Lower leg skin (tissue), 4 donors: ENCODE measurements at regions not wholly inside any gene's neighbourhood (a gene's known extent, or its start where the extent isn't known, plus 50 kb on each side); places are given as distances from the start of the nearest gene placed in this dataset.

ENCODE experiments used
- DNase-seq, 2 donors: peaks; one replicate each; pipeline ENCODE4 v3.0.0-alpha.2; 2019; ENCODE audit warnings: low spot score in 2 of 2
- H3K4me3 ChIP-seq: fragments of 200-600 bp; sonication (generic); 2 replicates; pipeline ENCODE4 v1.5.1; 2017; ENCODE audit warnings: mild to moderate bottlenecking, low read depth; ENCODE audit not compliant: poor library complexity, severe bottlenecking
- CTCF ChIP-seq, 3 donors: fragments of 450-650 bp; IDR thresholded peaks; one replicate each; pipeline ENCODE4 v1.5.1; 2016; ENCODE audit warnings: antibody characterized with exemption in 3 of 3, mild to moderate bottlenecking in 3 of 3, moderate library complexity in 2 of 3
- POLR2A ChIP-seq, 2 donors: fragments of 450-650 bp; IDR thresholded peaks; one replicate each; pipeline ENCODE4 v1.6.1; 2016 to 2017; ENCODE audit warnings: antibody characterized with exemption in 2 of 2, mild to moderate bottlenecking in 1 of 2, moderate library complexity in 1 of 2
- WGBS, 2 donors: methylation state at CpG; one replicate each; pipeline ENCODE4 v1.1.5; 2018; 5-methylcytosine and 5-hydroxymethylcytosine counted together
- intact Hi-C: fragments of 100-400 bp; cut with DNase I; formaldehyde crosslinking; loops from one replicate; pipeline ENCODE4 v1.15.0; 2023; ENCODE audit warnings: low total_unique reads

GRCh38 chr19:29267701-29268100 lies 54.8 kb upstream of the UQCRFS1 start:
- TF ChIP-seq CTCF (IDR thresholded peaks at IDR 0.05) (no peak), POLR2A (IDR thresholded peaks at IDR 0.05) (no peak)
- DNase-seq, result no peak
- intact Hi-C loops, result loop anchor here (10.0 kb wide), 1 partner anchor 533 kb away; no protein-coding TSS in a partner anchor
- 79% methylated on average over 8 of the region's 8 CpGs for WGBS, 2 donors
- H3K4me3 ChIP-seq, result no peak overlapping the region

GRCh38 chr19:29268103-29268502 lies 55.2 kb upstream of the UQCRFS1 start:
- intact Hi-C loops, result loop anchor here (10.0 kb wide), 1 partner anchor 533 kb away; no protein-coding TSS in a partner anchor
- no peak for DNase-seq
- no peak overlapping the region for H3K4me3 ChIP-seq
- TF ChIP-seq CTCF (IDR thresholded peaks at IDR 0.05) (no peak), POLR2A (IDR thresholded peaks at IDR 0.05) (no peak)
- 87 to 91% methylated on average over 17 of the region's 17 CpGs for WGBS, 2 donors

GRCh38 chr19:29268721-29269393 lies 55.9 kb upstream of the UQCRFS1 start:
- DNase-seq, result peak in 1 of 2 donors; percentile 68
- no peak for TF ChIP-seq POLR2A (IDR thresholded peaks at IDR 0.05)
- TF ChIP-seq CTCF (IDR thresholded peaks at IDR 0.05), result no peak
- H3K4me3 ChIP-seq, result no peak overlapping the region
- 16 to 29% methylated on average over 24 to 25 of the region's 25 CpGs for WGBS, 2 donors
- intact Hi-C loops, result loop anchor here (10.0 kb wide), 1 partner anchor 534 kb away; no protein-coding TSS in a partner anchor

GRCh38 chr19:29269641-29270040 lies 56.7 kb upstream of the UQCRFS1 start:
- DNase-seq, result peak in 1 of 2 donors; percentile 50
- no peak for TF ChIP-seq CTCF (IDR thresholded peaks at IDR 0.05)
- no peak for TF ChIP-seq POLR2A (IDR thresholded peaks at IDR 0.05)
- intact Hi-C loops, result loop anchor here (10.0 kb wide), 1 partner anchor 535 kb away; no protein-coding TSS in a partner anchor
- 53 to 60% methylated on average over 11 of the region's 12 CpGs for WGBS, 2 donors
- H3K4me3 ChIP-seq, result no peak overlapping the region

- TF ChIP-seq CTCF (IDR thresholded peaks at IDR 0.05), result no peak
- intact Hi-C loops, result no loop called here
- H3K4me3 ChIP-seq, result no peak overlapping the region
- 77 to 83% methylated on average over 3 of the region's 3 CpGs for WGBS, 2 donors
- DNase-seq, result peak in 1 of 2 donors; percentile 31
Measured at GRCh38 chr19:29271341-29271740, 58.4 kb upstream of the UQCRFS1 start.

- peak in 1 of 2 donors; percentile 20 for DNase-seq
- TF ChIP-seq CTCF (IDR thresholded peaks at IDR 0.05), result no peak
- no peak for TF ChIP-seq POLR2A (IDR thresholded peaks at IDR 0.05)
- no peak overlapping the region for H3K4me3 ChIP-seq
- intact Hi-C loops, result no loop called here
- WGBS, 2 donors, result 88 to 90% methylated on average over 4 of the region's 4 CpGs
Measured at GRCh38 chr19:29271911-29272310, 59.0 kb upstream of the UQCRFS1 start.
